SK-N-SH (cell line): ENCODE measurements at regions not wholly inside any gene's neighbourhood (a gene's known extent, or its start where the extent isn't known, plus 50 kb on each side); places are given as distances from the start of the nearest gene placed in this dataset.

ENCODE experiments used
- CTCF ChIA-PET: fragments of 300-600, 350-600 bp; formaldehyde crosslinking; extraction: SDS; loops from one replicate; lab custom pipeline; 2021; lab: Yijun Ruan, JAX
- POLR2A ChIA-PET: fragments of 350-600 bp; sonication (Branson Sonifier 250); formaldehyde crosslinking; extraction: SDS; loops from one replicate; lab custom pipeline; 2020; ENCODE audit warnings: antibody characterized with exemption, inconsistent platforms; lab: Yijun Ruan, JAX
- DNase-seq: peaks from one replicate; pipeline ENCODE4 v3.0.0; 2012
- H2AFZ ChIP-seq: fragments of 200-600 bp; sonication (generic); 2 replicates; pipeline ENCODE4 v1.8.1; 2016; ENCODE audit warnings: antibody characterized with exemption, mild to moderate bottlenecking, low read depth
- H3F3A ChIP-seq: fragments of 200-600 bp; sonication (generic); replicated peaks from 2 replicates; pipeline ENCODE3; 2016; ENCODE audit warnings: antibody characterized with exemption, mild to moderate bottlenecking; ENCODE audit not compliant: insufficient read depth
- H3K27ac ChIP-seq, 2 experiments: fragments of 200-500 bp in 1 of 2; fragments of 200-600 bp in 1 of 2; sonication (Bioruptor generic) in 1 of 2; sonication (generic), shearing (Covaris generic) in 1 of 2; 2 replicates each; pipeline versions ENCODE4 v1.5.1 to v1.6.1; 2014 to 2016; ENCODE audit warnings: low read depth in 2 of 2, inconsistent platforms in 1 of 2, low read length in 1 of 2, mild to moderate bottlenecking in 1 of 2, mixed read lengths in 1 of 2
- H3K27me3 ChIP-seq: fragments of 200-600 bp; sonication (generic), shearing (Covaris generic); 2 replicates; pipeline ENCODE4 v1.6.1; 2016; ENCODE audit warnings: mixed run types; ENCODE audit not compliant: insufficient read depth
- H3K36me3 ChIP-seq, 2 experiments: fragments of 200-500 bp in 1 of 2; fragments of 200-600 bp in 1 of 2; sonication (Bioruptor generic) in 1 of 2; sonication (generic) in 1 of 2; replicated peaks in 1 of 2; 2 replicates each; pipeline versions ENCODE3 to v1.5.1; 2014 to 2016; ENCODE audit warnings: low read length in 1 of 2, mild to moderate bottlenecking in 1 of 2; ENCODE audit not compliant: insufficient read depth in 2 of 2, control insufficient read depth in 1 of 2
- H3K4me1 ChIP-seq, 2 experiments: fragments of 200-500 bp in 1 of 2; fragments of 200-600 bp in 1 of 2; sonication (Bioruptor generic) in 1 of 2; sonication (generic), shearing (Covaris generic) in 1 of 2; 2 replicates each; pipeline versions ENCODE4 v1.5.1 to v1.6.1; 2014 to 2016; ENCODE audit warnings: low read depth in 1 of 2, low read length in 1 of 2, mixed run types in 1 of 2; ENCODE audit not compliant: insufficient read depth in 2 of 2, control insufficient read depth in 1 of 2
- H3K4me2 ChIP-seq: fragments of 200-600 bp; sonication (generic), shearing (Covaris generic); 2 replicates; pipeline ENCODE4 v1.6.1; 2017; ENCODE audit warnings: mixed run types
- H3K4me3 ChIP-seq, 2 experiments: fragments of 200-500 bp in 1 of 2; fragments of 200-600 bp in 1 of 2; sonication (Bioruptor generic) in 1 of 2; sonication (generic), shearing (Covaris generic) in 1 of 2; 2 replicates each; pipeline versions ENCODE4 v1.5.1 to v1.8.1; 2014 to 2016; ENCODE audit warnings: low read depth in 2 of 2, inconsistent platforms in 1 of 2, low read length in 1 of 2, mild to moderate bottlenecking in 1 of 2, mixed read lengths in 1 of 2, moderate library complexity in 1 of 2
- H3K79me2 ChIP-seq: fragments of 200-600 bp; sonication (generic); 2 replicates; pipeline ENCODE4 v1.8.1; 2017; ENCODE audit warnings: mild to moderate bottlenecking; ENCODE audit not compliant: insufficient read depth
- H3K9ac ChIP-seq: fragments of 200-600 bp; sonication (generic); 2 replicates; pipeline ENCODE4 v1.6.1; 2017; ENCODE audit warnings: mixed run types
- H3K9me2 ChIP-seq: fragments of 200-600 bp; sonication (generic); 2 replicates; pipeline ENCODE4 v1.6.1; 2017; ENCODE audit warnings: mixed run types
- H3K9me3 ChIP-seq: fragments of 200-600 bp; sonication (generic); 2 replicates; pipeline ENCODE4 v1.6.1; 2017; ENCODE audit warnings: mixed run types, mild to moderate bottlenecking, moderate library complexity
- H4K20me1 ChIP-seq: fragments of 200-600 bp; sonication (generic); 2 replicates; pipeline ENCODE4 v1.6.1; 2017; ENCODE audit warnings: mild to moderate bottlenecking, mixed run types; ENCODE audit not compliant: insufficient read depth
- ELF1 ChIP-seq: IDR thresholded peaks from 2 replicates; pipeline ENCODE4 v1.4.0; 2012
- EP300 ChIP-seq, 2 experiments: IDR thresholded peaks; 2 replicates each; pipeline versions ENCODE4 v1.4.0 to v1.6.1; 2012; ENCODE audit warnings: borderline replicate concordance in 1 of 2, low read depth in 1 of 2, low read length in 1 of 2
- EZH2phosphoT487 ChIP-seq: fragments of 200-600 bp; sonication (generic); IDR thresholded peaks from 2 replicates; pipeline ENCODE4 v1.6.1; 2017; ENCODE audit warnings: low read depth, mixed run types, mild to moderate bottlenecking, antibody characterized with exemption, moderate library complexity, borderline replicate concordance
- GATA2 ChIP-seq: sonication (generic); formaldehyde crosslinking; IDR thresholded peaks from 2 replicates; pipeline ENCODE4 v1.5.0; 2020; ENCODE audit warnings: mild to moderate bottlenecking, missing genetic modification reagents
- MAX ChIP-seq: IDR thresholded peaks from 2 replicates; pipeline ENCODE4 v1.4.0; 2012; ENCODE audit warnings: low read depth
- NFIC ChIP-seq: IDR thresholded peaks from 2 replicates; pipeline ENCODE4 v1.4.0; 2012; ENCODE audit warnings: borderline replicate concordance
- POLR2AphosphoS5 ChIP-seq: IDR thresholded peaks from 2 replicates; pipeline ENCODE4 v1.6.1; 2012; ENCODE audit warnings: low read depth, low read length
- RCOR1 ChIP-seq: fragments of 150-350 bp; IDR thresholded peaks from 2 replicates; pipeline ENCODE4 v1.6.1; 2017; ENCODE audit warnings: antibody characterized with exemption, low read length
- REST ChIP-seq: IDR thresholded peaks from 2 replicates; pipeline ENCODE4 v1.6.1; 2012; ENCODE audit warnings: mild to moderate bottlenecking, low read depth, low read length, moderate library complexity
- RFX5 ChIP-seq: IDR thresholded peaks from 2 replicates; pipeline ENCODE4 v1.6.1; 2012; ENCODE audit warnings: mild to moderate bottlenecking, improper control_type of control experiment, low read length
- RXRA ChIP-seq: IDR thresholded peaks from 2 replicates; pipeline ENCODE4 v1.4.0; 2012; ENCODE audit warnings: low read depth, mild to moderate bottlenecking, borderline replicate concordance
- SIN3A ChIP-seq: IDR thresholded peaks from 2 replicates; pipeline ENCODE4 v1.6.1; 2012; ENCODE audit warnings: low read depth, mild to moderate bottlenecking, low read length, moderate library complexity, borderline replicate concordance
- SMC3 ChIP-seq: IDR thresholded peaks from 2 replicates; pipeline ENCODE4 v1.6.1; 2012; ENCODE audit warnings: low read depth, low read length, improper control_type of control experiment
- TAF1 ChIP-seq: IDR thresholded peaks from 2 replicates; pipeline ENCODE4 v1.6.1; 2012; ENCODE audit warnings: low read depth, mild to moderate bottlenecking, low read length, moderate library complexity, borderline replicate concordance
- TCF12 ChIP-seq: IDR thresholded peaks from 2 replicates; pipeline ENCODE4 v1.4.0; 2012
- TEAD4 ChIP-seq: IDR thresholded peaks from 2 replicates; pipeline ENCODE4 v1.4.0; 2012; ENCODE audit warnings: mild to moderate bottlenecking, borderline replicate concordance; ENCODE audit not compliant: insufficient read depth
- USF2 ChIP-seq: fragments of 150-350 bp; IDR thresholded peaks from 2 replicates; pipeline ENCODE4 v1.6.1; 2017; ENCODE audit warnings: antibody characterized with exemption, low read length, low read depth, borderline replicate concordance
- WGBS: methylation state at CpG from one replicate; pipeline ENCODE4 v1.1.6; 2017; ENCODE audit warnings: low lambda C conversion rate; 5-methylcytosine and 5-hydroxymethylcytosine counted together
- TF ChIP-seq, protein P1 (sequence below): IDR thresholded peaks from 2 replicates; pipeline ENCODE4 v1.4.0; 2012; ENCODE audit warnings: low read depth, borderline replicate concordance

DNA sequence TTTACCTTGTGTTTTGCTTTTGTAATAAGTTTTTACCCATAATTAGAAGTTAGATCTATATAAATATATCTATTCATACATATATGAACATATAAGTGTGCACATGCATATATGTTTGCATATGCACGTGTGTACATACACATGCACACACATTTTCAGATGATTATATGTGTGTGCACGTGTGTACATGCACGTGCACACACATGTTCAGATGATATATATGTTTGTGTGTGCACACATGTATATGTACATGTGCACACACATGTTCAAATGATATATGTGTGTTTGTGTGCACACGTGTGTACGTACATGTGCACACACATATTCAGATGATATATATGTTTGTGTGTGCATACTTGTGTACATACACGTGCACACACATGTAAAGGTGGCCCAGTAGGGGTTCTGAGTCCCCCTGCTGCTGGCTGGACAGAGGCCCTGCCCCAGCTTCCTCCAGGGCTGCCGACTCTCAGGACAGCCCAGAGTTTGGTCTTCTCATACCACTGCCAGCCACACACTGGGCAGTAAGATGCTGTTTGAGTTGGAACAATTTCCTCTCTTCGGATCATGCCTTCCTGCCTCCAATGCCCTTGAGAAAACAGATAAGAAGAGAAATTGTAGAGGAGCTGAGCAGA lies 252.3 kb upstream of the PPP2R2D start (continued):
- TF ChIP-seq REST (no peak), EZH2phosphoT487 (no peak), RCOR1 (no peak), SMC3 (no peak)

GRCh38 chr10:131649617-131650016 lies 251.2 kb upstream of the PPP2R2D start:
- POLR2A ChIA-PET, result no interaction called here
- Histone ChIP-seq H3K4me2 (no peak overlapping the region), H4K20me1 (no peaks in the 10 kb centered on the region), H3K4me1 (peaks cover 0 to 8% of the 10 kb centered on the region in 2 experiments; a peak in 1 of 4 replicates), H3K9me2 (no peaks in the 10 kb centered on the region), H3K27me3 (no peaks in the 10 kb centered on the region), H3F3A (no peaks in the 10 kb centered on the region), H3K36me3 (no peaks in the 10 kb centered on the region), H3K9ac (no peak overlapping the region), H2AFZ (no peak overlapping the region), H3K4me3 (no peak overlapping the region), H3K9me3 (no peaks in the 10 kb centered on the region; the same call in 1 of the 2 replicates), H3K27ac (no peak overlapping the region), H3K79me2 (no peaks in the 10 kb centered on the region)
- no peak for DNase-seq
- TF ChIP-seq TCF12, result no peak
- no peak for TF ChIP-seq POLR2AphosphoS5
- TF ChIP-seq NFIC, result no peak
- TF ChIP-seq EZH2phosphoT487, result no peak
- TF ChIP-seq RXRA, result no peak
- TF ChIP-seq TAF1, result no peak
- TF ChIP-seq GATA2 (CRISPR knock-in tag), result no peak
- TF ChIP-seq RFX5, result no peak
- 47% methylated on average over 6 of the region's 6 CpGs for WGBS
- CTCF ChIA-PET, result no interaction called here

- TF ChIP-seq SIN3A (no peak), EP300 (IDR thresholded peaks at IDR 0.05; ENCODE audit: borderline replicate concordance in 1 of 2, low read depth in 1 of 2, low read length in 1 of 2) (no peak), MAX (no peak), TEAD4 (no peak), ELF1 (no peak), USF2 (no peak)
- TF ChIP-seq, protein P1, sequence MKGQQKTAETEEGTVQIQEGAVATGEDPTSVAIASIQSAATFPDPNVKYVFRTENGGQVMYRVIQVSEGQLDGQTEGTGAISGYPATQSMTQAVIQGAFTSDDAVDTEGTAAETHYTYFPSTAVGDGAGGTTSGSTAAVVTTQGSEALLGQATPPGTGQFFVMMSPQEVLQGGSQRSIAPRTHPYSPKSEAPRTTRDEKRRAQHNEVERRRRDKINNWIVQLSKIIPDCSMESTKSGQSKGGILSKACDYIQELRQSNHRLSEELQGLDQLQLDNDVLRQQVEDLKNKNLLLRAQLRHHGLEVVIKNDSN, result no peak
- H3K4me2 ChIP-seq, result no peak overlapping the region
- no peaks in the 10 kb centered on the region for H3K36me3 ChIP-seq
- no peak for DNase-seq
- no peaks in the 10 kb centered on the region for H3K27me3 ChIP-seq
- H2AFZ ChIP-seq, result no peak overlapping the region
- POLR2A ChIA-PET, result no interaction called here
- H3K27ac ChIP-seq, result no peak overlapping the region
- H3F3A ChIP-seq, result no peaks in the 10 kb centered on the region
- no peaks in the 10 kb centered on the region for H3K9me2 ChIP-seq
- H4K20me1 ChIP-seq, result no peaks in the 10 kb centered on the region
- CTCF ChIA-PET, result no interaction called here
- WGBS, result 40% methylated on average over 12 of the region's 12 CpGs
- H3K4me3 ChIP-seq, result no peak overlapping the region
- no peaks in the 10 kb centered on the region; the same call in 1 of the 2 replicates for H3K9me3 ChIP-seq
- H3K4me1 ChIP-seq, result peaks cover 0 to 14% of the 10 kb centered on the region in 2 experiments; a peak in 1 of 4 replicates
- no peaks in the 10 kb centered on the region for H3K79me2 ChIP-seq
- H3K9ac ChIP-seq, result no peak overlapping the region
These were observed 250.6 kb upstream of the PPP2R2D start for GRCh38 chr10:131650169-131650705.
